Fibroblast of villous mesenchyme (primary cell): ENCODE measurements at regions not wholly inside any gene's neighbourhood (a gene's known extent, or its start where the extent isn't known, plus 50 kb on each side); places are given as distances from the start of the nearest gene placed in this dataset.

Experiments used
- DNase-seq: peaks from one replicate; pipeline ENCODE4 v3.0.0-alpha.2; 2010; ENCODE audit warnings: low read depth
- H3K4me3 ChIP-seq: 2 replicates; pipeline ENCODE4 v1.5.1; 2011; ENCODE audit warnings: low read depth, mild to moderate bottlenecking, low read length
- CTCF ChIP-seq: IDR thresholded peaks from 2 replicates; pipeline ENCODE4 v1.5.1; 2012; ENCODE audit warnings: low read depth, mild to moderate bottlenecking, low read length; ENCODE audit not compliant: insufficient read depth

- TF ChIP-seq CTCF, result no peak
- no peak overlapping the region for H3K4me3 ChIP-seq
- no peak for DNase-seq
Observed at GRCh38 chr1:71156590-71156989, 75.8 kb upstream of the ZRANB2 start.

- no peak overlapping the region for H3K4me3 ChIP-seq
- TF ChIP-seq CTCF, result no peak
- no peak for DNase-seq
Observed at GRCh38 chr1:71154429-71154828, 73.6 kb upstream of the ZRANB2 start.

GRCh38 chr1:71153826-71154225, 73.0 kb upstream of the ZRANB2 start:
- no peak for TF ChIP-seq CTCF
- DNase-seq, result no peak
- no peak overlapping the region for H3K4me3 ChIP-seq

- no peak for DNase-seq
- no peak overlapping the region for H3K4me3 ChIP-seq
- no peak for TF ChIP-seq CTCF
Observed at GRCh38 chr1:71147637-71148360, 67.0 kb upstream of the ZRANB2 start.

GRCh38 chr1:71135571-71135970, 54.7 kb upstream of the ZRANB2 start:
- TF ChIP-seq CTCF, result no peak
- DNase-seq, result no peak
- H3K4me3 ChIP-seq, result no peak overlapping the region
